ENCODE measurements at regions not wholly inside any gene's neighbourhood (a gene's known extent, or its start where the extent isn't known, plus 50 kb on each side); places are given as distances from the start of the nearest gene placed in this dataset.
A peak's percentile ranks its signal among the peaks of the same experiment; 100 is the strongest.

- Histone ChIP-seq H2AFZ (ENCODE audit: control insufficient read depth, low read length) (peak overlapping the region; percentile 81), H3K79me2 (ENCODE audit: control insufficient read depth, insufficient read depth, low read length) (no peaks in the 10 kb centered on the region), H3K4me3 (ENCODE audit: control insufficient read depth in 2 of 3, extremely low read depth in 1 of 3, insufficient read depth in 2 of 3, low read depth in 1 of 3, low read length in 3 of 3) (no peak overlapping the region), H3K9me1 (ENCODE audit: control insufficient read depth, extremely low read depth, insufficient read depth, low read length) (no peaks in the 10 kb centered on the region), H3K9ac (ENCODE audit: control insufficient read depth, extremely low read depth, insufficient read depth, low read length) (no peak overlapping the region), H3K9me3 (ENCODE audit: control insufficient read depth, low read depth, low read length) (no peaks in the 10 kb centered on the region), H4K20me1 (ENCODE audit: control insufficient read depth, extremely low read depth, insufficient read depth, low read length) (no peaks in the 10 kb centered on the region), H3K27ac (ENCODE audit: control insufficient read depth, insufficient read depth, low read length) (peak overlapping the region; percentile 5), H3K36me3 (ENCODE audit: control insufficient read depth in 2 of 2, extremely low read depth in 1 of 2, insufficient read depth in 2 of 2, low read length in 2 of 2) (no peaks in the 10 kb centered on the region), H3K4me1 (ENCODE audit: control insufficient read depth, extremely low read depth, insufficient read depth, low read length) (peaks cover 32% of the 10 kb centered on the region), H3K4me2 (ENCODE audit: control insufficient read depth, extremely low read depth, insufficient read depth, low read depth, low read length) (peak overlapping the region; percentile 40), H3K27me3 (ENCODE audit: control insufficient read depth, extremely low read depth, insufficient read depth, low read length) (no peaks in the 10 kb centered on the region)
- TF ChIP-seq EZH2 (IDR thresholded peaks at IDR 0.05; ENCODE audit: low read length) (no peak), CTCF (optimal IDR thresholded peaks at IDR 0.05 in 1 of 3, IDR thresholded peaks at IDR 0.05 in 1 of 3, conservative IDR thresholded peaks at IDR 0.05 in 1 of 3; ENCODE audit: extremely low read depth in 1 of 3, insufficient read depth in 2 of 3, low read length in 3 of 3) (no peak)
- FAIRE-seq = peak; percentile 95
- dilution Hi-C loops (cut with MboI; ENCODE audit: extremely low pct_ligation_motif_present, low sequenced_read_pairs) = no loop called here
- DNase-seq (ENCODE audit: low read depth, low spot score) = no peak
Measured at GRCh38 chr3:176916777-176917176, 280.5 kb downstream of the TBL1XR1 start.

DNA sequence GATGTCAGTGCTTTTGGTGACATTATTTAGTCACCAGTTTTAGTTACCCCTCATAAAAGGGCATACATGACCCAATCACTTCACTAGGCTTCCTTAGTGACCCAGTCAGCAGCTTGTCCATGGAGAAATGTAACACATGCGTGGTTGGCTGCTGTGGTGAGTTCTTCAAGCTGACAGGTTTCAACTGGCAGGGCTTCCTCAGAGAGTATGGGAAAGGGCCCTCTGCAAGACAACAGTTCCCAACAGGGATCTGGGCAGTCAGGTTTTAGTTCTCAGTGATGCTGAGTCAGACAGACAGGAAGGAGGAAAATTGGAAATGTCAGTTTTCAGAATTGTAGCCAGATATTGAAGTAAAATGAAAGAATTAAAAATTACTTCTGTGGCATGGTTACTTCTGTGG, 282.5 kb downstream of the TBL1XR1 start:
- Histone ChIP-seq H3K79me2 (ENCODE audit: control insufficient read depth, insufficient read depth, low read length) (no peaks in the 10 kb centered on the region), H3K4me1 (ENCODE audit: control insufficient read depth, extremely low read depth, insufficient read depth, low read length) (peaks cover 32% of the 10 kb centered on the region), H4K20me1 (ENCODE audit: control insufficient read depth, extremely low read depth, insufficient read depth, low read length) (no peaks in the 10 kb centered on the region), H3K9me3 (ENCODE audit: control insufficient read depth, low read depth, low read length) (no peaks in the 10 kb centered on the region), H3K36me3 (ENCODE audit: control insufficient read depth in 2 of 2, extremely low read depth in 1 of 2, insufficient read depth in 2 of 2, low read length in 2 of 2) (no peaks in the 10 kb centered on the region), H3K9me1 (ENCODE audit: control insufficient read depth, extremely low read depth, insufficient read depth, low read length) (no peaks in the 10 kb centered on the region), H2AFZ (ENCODE audit: control insufficient read depth, low read length) (no peak overlapping the region), H3K4me2 (ENCODE audit: control insufficient read depth, extremely low read depth, insufficient read depth, low read depth, low read length) (no peak overlapping the region), H3K9ac (ENCODE audit: control insufficient read depth, extremely low read depth, insufficient read depth, low read length) (no peak overlapping the region), H3K4me3 (ENCODE audit: control insufficient read depth in 2 of 3, extremely low read depth in 1 of 3, insufficient read depth in 2 of 3, low read depth in 1 of 3, low read length in 3 of 3) (no peak overlapping the region), H3K27ac (ENCODE audit: control insufficient read depth, insufficient read depth, low read length) (no peak overlapping the region), H3K27me3 (ENCODE audit: control insufficient read depth, extremely low read depth, insufficient read depth, low read length) (no peaks in the 10 kb centered on the region)
- TF ChIP-seq CTCF (optimal IDR thresholded peaks at IDR 0.05 in 1 of 3, IDR thresholded peaks at IDR 0.05 in 1 of 3, conservative IDR thresholded peaks at IDR 0.05 in 1 of 3; ENCODE audit: extremely low read depth in 1 of 3, insufficient read depth in 2 of 3, low read length in 3 of 3) = no peak
- TF ChIP-seq EZH2 (IDR thresholded peaks at IDR 0.05; ENCODE audit: low read length) = no peak
- no peak for DNase-seq (ENCODE audit: low read depth, low spot score)
- FAIRE-seq = peak; percentile 89
- dilution Hi-C loops (cut with MboI; ENCODE audit: extremely low pct_ligation_motif_present, low sequenced_read_pairs) = no loop called here
